ENCODE measurements at regions not wholly inside any gene's neighbourhood (a gene's known extent, or its start where the extent isn't known, plus 50 kb on each side); places are given as distances from the start of the nearest gene placed in this dataset.

DNA sequence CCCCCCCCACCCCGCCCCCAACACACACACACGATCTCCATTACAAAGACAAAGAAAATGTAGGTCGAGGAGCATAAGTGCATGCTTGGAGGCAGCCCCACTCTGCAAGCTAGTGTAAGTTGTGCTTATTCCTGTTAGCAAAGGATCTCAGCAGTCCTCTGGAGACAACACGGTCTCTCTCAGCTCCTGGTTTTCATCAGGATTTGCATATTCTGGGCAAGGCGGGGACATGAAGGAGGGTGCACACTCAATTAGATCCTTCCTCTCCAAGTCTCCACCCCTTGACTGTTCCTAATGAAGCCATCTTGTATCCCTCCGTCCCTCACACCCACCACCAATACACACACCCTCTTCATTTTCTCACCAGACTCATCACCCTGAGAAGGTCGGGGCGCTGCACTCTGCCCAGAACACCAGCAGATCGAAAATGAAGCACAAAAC is 63.8 kb downstream of the MRPL46 start:
- no peak overlapping the region for H3K9ac ChIP-seq (ENCODE audit: insufficient read length, low read depth)
- H3K36me3 ChIP-seq (ENCODE audit: insufficient read depth, insufficient read length, low read length), result no peaks in the 10 kb centered on the region
- TF ChIP-seq ZNF274 (IDR thresholded peaks at IDR 0.05; ENCODE audit: low read depth, low read length), result no peak
- TF ChIP-seq SUZ12 (IDR thresholded peaks at IDR 0.05; ENCODE audit: extremely low read depth, insufficient read depth, insufficient read length), result no peak
- no peak for TF ChIP-seq YY1 (IDR thresholded peaks at IDR 0.05; ENCODE audit: insufficient read depth, insufficient read length)
- H3K4me1 ChIP-seq (ENCODE audit: insufficient read depth, insufficient read length), result peaks cover 4% of the 10 kb centered on the region
- H3K9me3 ChIP-seq (ENCODE audit: insufficient read depth, low read length), result peaks cover 11% of the 10 kb centered on the region; the same call in 1 of the 2 replicates
- H3K4me3 ChIP-seq (ENCODE audit: insufficient read length, low read depth), result no peak overlapping the region
- no peaks in the 10 kb centered on the region for H3K27me3 ChIP-seq (ENCODE audit: insufficient read depth, insufficient read length)
- DNase-seq (ENCODE audit: low read depth, low spot score), result peak; percentile 28

DNA sequence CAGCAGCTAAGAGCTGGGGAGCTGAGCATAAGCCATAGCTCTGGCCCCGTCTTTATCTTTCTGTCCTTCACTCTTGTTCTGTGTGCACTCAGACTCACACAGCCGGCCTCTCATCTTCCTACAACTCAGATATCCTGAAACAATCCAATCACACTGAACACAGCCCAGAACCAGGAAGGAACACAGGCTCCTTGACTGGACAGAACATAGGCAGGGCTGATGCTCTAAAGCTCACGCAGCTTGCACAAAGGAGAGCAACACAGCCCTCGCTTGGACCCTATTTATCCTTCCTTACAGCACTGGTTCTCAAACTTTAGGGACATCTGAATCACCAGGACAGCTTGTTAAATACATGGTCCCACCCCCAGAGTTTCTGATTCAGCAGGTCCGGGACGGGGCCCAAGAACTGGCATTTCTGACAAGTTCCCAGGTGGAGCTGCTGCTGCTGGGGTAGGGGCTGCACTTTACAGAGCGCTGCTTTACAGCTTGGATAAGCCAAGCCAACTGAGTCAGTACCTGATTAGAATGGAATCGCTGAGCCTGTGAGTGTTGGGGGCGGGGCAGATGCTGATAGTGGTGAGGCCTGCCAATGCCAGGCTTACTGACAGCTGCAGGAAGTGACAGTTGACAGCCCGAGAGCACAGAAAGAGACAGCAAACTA is 65.1 kb downstream of the MRPL46 start:
- H3K9ac ChIP-seq (ENCODE audit: insufficient read length, low read depth), result no peak overlapping the region
- no peaks in the 10 kb centered on the region for H3K36me3 ChIP-seq (ENCODE audit: insufficient read depth, insufficient read length, low read length)
- no peak for DNase-seq (ENCODE audit: low read depth, low spot score)
- no peaks in the 10 kb centered on the region for H3K27me3 ChIP-seq (ENCODE audit: insufficient read depth, insufficient read length)
- no peak overlapping the region for H3K4me3 ChIP-seq (ENCODE audit: insufficient read length, low read depth)
- peaks cover 11% of the 10 kb centered on the region; the same call in 1 of the 2 replicates for H3K9me3 ChIP-seq (ENCODE audit: insufficient read depth, low read length)
- TF ChIP-seq ZNF274 (IDR thresholded peaks at IDR 0.05; ENCODE audit: low read depth, low read length), result no peak
- TF ChIP-seq YY1 (IDR thresholded peaks at IDR 0.05; ENCODE audit: insufficient read depth, insufficient read length), result no peak
- TF ChIP-seq SUZ12 (IDR thresholded peaks at IDR 0.05; ENCODE audit: extremely low read depth, insufficient read depth, insufficient read length), result no peak
- peaks cover 6% of the 10 kb centered on the region for H3K4me1 ChIP-seq (ENCODE audit: insufficient read depth, insufficient read length)

DNA sequence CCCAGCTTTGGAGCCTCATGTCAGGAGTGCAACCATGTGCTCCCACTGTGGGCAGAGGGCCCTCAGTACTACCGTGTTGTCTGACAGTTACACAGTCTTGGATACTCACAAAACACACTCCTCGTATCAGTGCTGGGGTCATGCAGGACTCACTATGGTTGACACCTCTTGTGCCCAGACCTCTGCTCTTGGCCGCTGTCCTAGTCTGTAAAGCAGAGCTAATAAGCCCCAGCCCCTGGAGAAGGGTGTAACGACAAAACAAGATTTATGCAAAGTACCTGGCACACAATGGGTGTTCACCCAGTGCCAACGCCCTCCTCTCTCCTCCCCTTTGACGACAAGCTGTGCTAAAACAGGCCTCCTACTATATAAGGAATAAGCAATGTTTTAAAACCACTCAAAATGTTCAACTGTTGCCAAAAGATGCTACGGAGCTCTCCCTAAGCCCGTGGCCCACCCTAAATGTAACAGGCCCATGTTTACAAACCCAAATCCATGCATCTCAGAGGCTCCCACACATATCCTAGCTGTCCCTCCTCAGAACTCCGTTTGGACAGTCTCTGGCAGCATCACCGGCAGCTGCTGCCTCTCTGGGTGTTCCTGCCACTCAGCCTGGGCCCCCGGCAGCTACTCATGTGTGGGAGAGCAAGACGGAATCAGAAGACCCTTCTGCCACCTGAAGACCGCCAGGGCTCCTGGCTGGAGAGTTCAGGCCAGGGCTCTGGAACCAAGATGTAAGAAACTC is 65.8 kb downstream of the MRPL46 start:
- Histone ChIP-seq H3K4me1 (ENCODE audit: insufficient read depth, insufficient read length) (peaks cover 8% of the 10 kb centered on the region), H3K9me3 (ENCODE audit: insufficient read depth, low read length) (peaks cover 11% of the 10 kb centered on the region; the same call in 1 of the 2 replicates), H3K27me3 (ENCODE audit: insufficient read depth, insufficient read length) (no peaks in the 10 kb centered on the region), H3K4me3 (ENCODE audit: insufficient read length, low read depth) (no peak overlapping the region), H3K9ac (ENCODE audit: insufficient read length, low read depth) (no peak overlapping the region), H3K36me3 (ENCODE audit: insufficient read depth, insufficient read length, low read length) (no peaks in the 10 kb centered on the region)
- TF ChIP-seq YY1 (IDR thresholded peaks at IDR 0.05; ENCODE audit: insufficient read depth, insufficient read length), result no peak
- no peak for TF ChIP-seq SUZ12 (IDR thresholded peaks at IDR 0.05; ENCODE audit: extremely low read depth, insufficient read depth, insufficient read length)
- TF ChIP-seq ZNF274 (IDR thresholded peaks at IDR 0.05; ENCODE audit: low read depth, low read length), result no peak
- DNase-seq (ENCODE audit: low read depth, low spot score), result no peak

DNA sequence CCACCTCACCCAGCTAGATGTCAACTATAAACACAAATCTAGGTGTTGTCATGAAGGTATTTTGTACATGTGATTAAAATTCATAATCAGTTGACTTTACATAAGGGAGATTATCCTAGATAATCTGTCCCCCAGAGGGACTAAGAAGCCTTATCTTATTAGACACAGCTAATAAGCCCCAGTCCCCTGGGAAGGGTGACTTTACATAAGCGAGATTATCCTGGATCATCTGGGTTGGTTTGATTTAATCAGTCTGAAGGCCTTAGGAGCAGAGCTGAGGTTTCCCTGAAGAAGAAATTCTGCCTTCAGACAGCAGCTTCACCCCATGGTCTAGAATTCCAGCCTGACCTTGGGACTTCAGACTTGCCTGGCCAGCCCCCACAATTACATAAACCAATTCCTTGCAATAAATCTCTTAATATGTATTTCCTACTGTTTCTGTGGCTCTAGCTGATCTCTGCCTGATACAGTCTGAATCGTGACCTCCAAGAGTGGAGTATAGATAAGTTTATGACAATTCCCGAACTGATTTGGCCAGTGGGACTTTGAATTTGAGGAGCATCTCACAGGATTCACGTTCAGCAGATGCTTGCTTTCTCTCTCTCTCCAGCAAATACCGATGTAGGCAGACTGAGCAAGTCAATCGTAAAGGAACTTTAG is 66.5 kb downstream of the MRPL46 start:
- no peaks in the 10 kb centered on the region for H3K27me3 ChIP-seq (ENCODE audit: insufficient read depth, insufficient read length)
- TF ChIP-seq YY1 (IDR thresholded peaks at IDR 0.05; ENCODE audit: insufficient read depth, insufficient read length), result no peak
- no peak for TF ChIP-seq ZNF274 (IDR thresholded peaks at IDR 0.05; ENCODE audit: low read depth, low read length)
- TF ChIP-seq SUZ12 (IDR thresholded peaks at IDR 0.05; ENCODE audit: extremely low read depth, insufficient read depth, insufficient read length), result no peak
- DNase-seq (ENCODE audit: low read depth, low spot score), result no peak
- H3K4me1 ChIP-seq (ENCODE audit: insufficient read depth, insufficient read length), result peaks cover 11% of the 10 kb centered on the region
- H3K9me3 ChIP-seq (ENCODE audit: insufficient read depth, low read length), result peaks cover 9% of the 10 kb centered on the region; the same call in 1 of the 2 replicates
- H3K9ac ChIP-seq (ENCODE audit: insufficient read length, low read depth), result no peak overlapping the region
- H3K36me3 ChIP-seq (ENCODE audit: insufficient read depth, insufficient read length, low read length), result no peaks in the 10 kb centered on the region
- H3K4me3 ChIP-seq (ENCODE audit: insufficient read length, low read depth), result no peak overlapping the region

DNA sequence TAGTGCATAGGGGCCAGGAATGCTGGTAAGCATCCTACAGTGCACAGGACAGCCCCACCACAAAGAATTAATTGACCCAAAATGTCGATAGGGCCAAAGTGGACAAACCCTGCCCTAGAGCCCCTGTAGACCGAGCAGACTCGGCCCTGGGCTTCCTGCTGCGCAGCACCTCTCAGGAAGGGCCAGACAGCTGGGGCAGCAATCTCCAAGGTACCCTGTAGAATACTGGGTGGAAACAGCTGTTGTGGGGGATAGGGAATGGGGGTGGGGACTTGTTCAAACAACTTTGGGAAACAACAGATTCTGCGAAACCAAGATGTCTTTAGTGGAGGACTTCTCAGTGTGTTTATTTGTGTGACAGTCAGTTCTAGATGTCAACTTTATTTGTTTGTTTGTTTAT is 67.1 kb downstream of the MRPL46 start:
- Histone ChIP-seq H3K36me3 (ENCODE audit: insufficient read depth, insufficient read length, low read length) (no peaks in the 10 kb centered on the region), H3K4me1 (ENCODE audit: insufficient read depth, insufficient read length) (peaks cover 13% of the 10 kb centered on the region), H3K9me3 (ENCODE audit: insufficient read depth, low read length) (peaks cover 3% of the 10 kb centered on the region; the same call in 1 of the 2 replicates), H3K4me3 (ENCODE audit: insufficient read length, low read depth) (no peak overlapping the region), H3K27me3 (ENCODE audit: insufficient read depth, insufficient read length) (no peaks in the 10 kb centered on the region), H3K9ac (ENCODE audit: insufficient read length, low read depth) (no peak overlapping the region)
- DNase-seq (ENCODE audit: low read depth, low spot score), result no peak
- no peak for TF ChIP-seq YY1 (IDR thresholded peaks at IDR 0.05; ENCODE audit: insufficient read depth, insufficient read length)

DNA sequence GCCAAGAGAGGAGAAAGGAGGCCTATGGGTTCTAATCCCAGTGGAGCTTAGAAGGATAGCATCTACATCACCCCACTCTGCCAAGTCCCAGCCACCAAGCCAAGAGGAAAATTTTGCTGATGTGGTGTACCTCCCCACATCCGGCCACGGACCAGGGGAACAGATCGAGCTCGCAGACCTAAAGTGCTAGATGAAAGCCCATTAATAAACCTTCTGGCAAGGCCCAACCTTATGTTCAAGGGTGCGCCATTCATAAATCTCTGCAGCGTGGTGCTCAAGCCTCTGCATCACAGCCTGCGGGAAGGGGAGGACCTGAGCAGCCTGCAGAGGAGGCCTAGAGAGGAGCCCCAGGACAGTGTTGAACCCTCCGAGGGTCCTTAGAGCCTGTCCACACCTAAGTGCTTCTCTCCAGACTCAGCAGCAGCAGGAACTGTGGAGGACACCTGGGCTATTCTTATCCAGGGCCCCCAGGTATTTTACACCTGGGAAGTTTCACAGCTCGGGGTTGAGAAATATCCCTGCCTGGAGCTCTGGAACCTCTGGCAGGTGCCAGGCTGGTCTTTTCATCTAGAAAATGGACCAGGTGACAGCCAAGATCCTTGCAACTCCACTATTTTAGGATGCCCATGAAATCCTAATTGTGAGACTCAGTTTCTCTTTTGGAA is 68.0 kb downstream of the MRPL46 start:
- peaks cover 13% of the 10 kb centered on the region for H3K4me1 ChIP-seq (ENCODE audit: insufficient read depth, insufficient read length)
- TF ChIP-seq YY1 (IDR thresholded peaks at IDR 0.05; ENCODE audit: insufficient read depth, insufficient read length) (no peak), ZNF274 (IDR thresholded peaks at IDR 0.05; ENCODE audit: low read depth, low read length) (no peak), SUZ12 (IDR thresholded peaks at IDR 0.05; ENCODE audit: extremely low read depth, insufficient read depth, insufficient read length) (no peak)
- no peak for DNase-seq (ENCODE audit: low read depth, low spot score)
- H3K27me3 ChIP-seq (ENCODE audit: insufficient read depth, insufficient read length), result no peaks in the 10 kb centered on the region
- no peak overlapping the region for H3K4me3 ChIP-seq (ENCODE audit: insufficient read length, low read depth)
- no peaks in the 10 kb centered on the region for H3K9me3 ChIP-seq (ENCODE audit: insufficient read depth, low read length)
- no peaks in the 10 kb centered on the region for H3K36me3 ChIP-seq (ENCODE audit: insufficient read depth, insufficient read length, low read length)
- H3K9ac ChIP-seq (ENCODE audit: insufficient read length, low read depth), result no peak overlapping the region
